NOMO-1 treated with DMSO at 0.1 percent for 48 hours (cell line): ENCODE measurements at regions not wholly inside any gene's neighbourhood (a gene's known extent, or its start where the extent isn't known, plus 50 kb on each side); places are given as distances from the start of the nearest gene placed in this dataset.
"Not testable (repeated sequence)": the region's sequence is repeated elsewhere in the genome, so short reads cannot be mapped to it uniquely, and the experiment has no call there.

Experiments used
- DNase-seq: peaks from one replicate; lab custom pipeline; 2025; ENCODE audit not compliant: unreplicated experiment; lab: John Stamatoyannopoulos, UW

DNA sequence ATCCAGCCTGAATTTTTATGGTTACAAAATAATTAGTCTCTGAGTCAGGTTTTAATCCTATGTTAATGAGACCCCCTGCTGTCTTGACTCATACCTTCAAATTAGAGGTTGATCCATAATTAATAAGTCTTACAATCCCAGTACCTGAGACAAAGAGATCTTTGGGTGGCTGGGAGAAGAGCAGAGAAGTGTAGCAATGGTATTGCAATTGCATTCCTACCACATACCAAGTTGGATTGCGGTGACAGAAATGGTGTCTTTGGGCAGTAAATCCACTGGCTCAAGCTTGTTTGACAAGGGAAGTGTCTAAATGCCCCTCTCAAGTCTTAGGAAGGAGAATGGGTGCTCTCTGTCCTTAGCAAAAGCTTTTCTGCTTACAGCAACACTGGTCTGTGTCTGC lies 150.4 kb downstream of the BTBD3 start:
- DNase-seq = no peak

GRCh38 chr20:12069181-12069580 lies 151.5 kb downstream of the BTBD3 start:
- no peak for DNase-seq

- DNase-seq = no peak
These were observed 154.7 kb downstream of the BTBD3 start for GRCh38 chr20:12072221-12072953.

DNA sequence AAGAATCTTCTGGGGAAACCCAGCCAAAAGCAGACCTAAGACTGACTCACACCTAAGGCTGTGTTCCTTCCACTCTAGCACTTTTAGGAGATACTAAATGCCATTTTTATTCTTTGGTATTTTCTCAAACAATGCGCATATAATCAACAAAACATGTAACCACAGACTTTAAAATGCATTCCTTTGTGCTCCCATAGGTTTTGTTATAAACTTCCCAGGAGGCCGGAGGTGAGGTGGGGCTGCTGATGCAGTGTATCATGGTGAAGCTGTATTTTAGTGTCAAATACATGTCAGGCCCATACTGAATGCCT lies 155.2 kb downstream of the BTBD3 start:
- DNase-seq = no peak

DNA sequence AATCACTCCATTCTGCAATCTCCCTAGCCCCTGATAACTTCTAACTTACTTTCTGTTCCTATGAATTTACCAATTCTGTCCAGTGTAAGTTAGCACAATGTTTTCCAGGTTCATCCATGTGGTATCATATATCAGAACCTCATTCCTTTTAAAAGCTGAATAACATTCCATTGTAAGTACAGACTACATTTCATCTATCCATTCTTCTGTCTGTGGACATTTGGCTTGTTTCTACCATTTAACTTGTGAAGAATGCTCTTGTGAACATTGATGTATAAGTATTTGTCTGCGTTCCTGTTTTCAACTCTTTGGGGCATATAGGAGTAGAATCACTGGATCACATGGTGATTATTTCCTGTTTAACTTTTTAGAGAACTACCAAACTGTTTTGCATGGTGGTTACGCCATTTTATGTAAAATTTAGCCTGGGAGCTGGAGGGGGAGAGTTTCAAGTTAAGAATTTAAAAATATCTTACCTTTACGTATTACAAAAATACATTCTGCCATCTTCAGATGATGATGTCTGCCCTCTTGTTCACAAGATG lies 156.5 kb downstream of the BTBD3 start:
- peak; percentile 28 for DNase-seq

DNA sequence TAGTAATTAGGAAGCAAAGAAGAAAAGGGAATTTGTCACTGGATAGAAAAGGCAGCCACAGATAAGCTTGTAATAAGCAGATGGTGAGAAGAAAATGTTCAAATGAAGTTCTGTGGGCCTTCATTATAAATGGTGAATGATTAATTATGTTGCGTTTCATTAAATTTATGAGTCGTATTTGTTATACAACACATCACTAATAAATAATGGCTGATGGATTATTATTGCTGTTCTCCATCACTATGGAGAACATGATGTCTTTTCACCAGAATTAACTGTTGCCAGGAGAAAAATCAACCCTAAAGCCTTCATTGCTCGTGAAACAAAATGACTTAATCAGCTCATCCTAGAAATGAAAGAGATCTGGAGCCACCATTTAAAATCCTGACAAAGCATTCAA lies 158.5 kb downstream of the BTBD3 start:
- DNase-seq = no peak

- no peak for DNase-seq
These were observed 160.2 kb downstream of the BTBD3 start for GRCh38 chr20:12077875-12078274.

- no peak for DNase-seq
These were observed 161.8 kb downstream of the BTBD3 start for GRCh38 chr20:12079490-12079889.

DNA sequence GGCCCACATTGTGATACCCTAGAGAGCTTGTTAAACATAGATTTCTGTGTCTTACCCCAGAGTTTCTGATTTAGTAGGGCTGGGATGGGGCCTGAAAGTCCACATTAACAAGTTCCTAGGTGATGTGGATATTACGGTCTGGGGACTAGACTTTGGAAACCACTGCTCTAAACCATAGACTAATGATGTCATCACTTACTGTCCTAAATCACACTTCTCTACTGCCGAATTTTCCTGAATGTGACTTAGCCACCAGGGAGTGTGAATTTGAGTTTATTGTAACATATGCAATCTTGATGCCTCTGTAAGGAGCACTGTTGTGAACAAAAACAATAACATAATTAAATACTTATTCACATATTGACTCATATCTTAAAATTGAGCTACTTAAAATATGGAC lies 165.6 kb downstream of the BTBD3 start:
- DNase-seq = no peak

GRCh38 chr20:12084482-12084881 lies 166.8 kb downstream of the BTBD3 start:
- DNase-seq = no peak

- DNase-seq = no peak
These were observed 168.7 kb downstream of the BTBD3 start for GRCh38 chr20:12086359-12086758.

DNA sequence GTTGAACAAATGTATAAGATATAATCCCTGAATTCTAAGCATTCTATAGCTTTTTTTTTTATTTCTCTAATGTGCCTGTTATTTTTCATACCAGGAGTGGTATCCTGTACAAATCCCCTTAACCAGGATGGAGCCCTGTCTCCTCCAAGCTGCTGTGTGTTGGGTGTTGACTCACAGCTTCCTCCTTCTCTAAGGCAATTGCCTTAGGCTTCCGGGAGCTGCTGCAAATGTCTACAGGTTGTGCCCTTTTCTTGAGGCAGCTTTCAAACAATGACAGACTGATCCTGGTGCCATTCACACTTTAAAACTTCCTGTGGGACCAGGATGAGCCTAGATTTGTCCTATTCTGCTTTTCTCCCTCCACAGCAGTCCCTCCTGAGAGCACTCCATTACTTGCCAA lies 173.2 kb downstream of the BTBD3 start:
- DNase-seq = peak; percentile 34

DNA sequence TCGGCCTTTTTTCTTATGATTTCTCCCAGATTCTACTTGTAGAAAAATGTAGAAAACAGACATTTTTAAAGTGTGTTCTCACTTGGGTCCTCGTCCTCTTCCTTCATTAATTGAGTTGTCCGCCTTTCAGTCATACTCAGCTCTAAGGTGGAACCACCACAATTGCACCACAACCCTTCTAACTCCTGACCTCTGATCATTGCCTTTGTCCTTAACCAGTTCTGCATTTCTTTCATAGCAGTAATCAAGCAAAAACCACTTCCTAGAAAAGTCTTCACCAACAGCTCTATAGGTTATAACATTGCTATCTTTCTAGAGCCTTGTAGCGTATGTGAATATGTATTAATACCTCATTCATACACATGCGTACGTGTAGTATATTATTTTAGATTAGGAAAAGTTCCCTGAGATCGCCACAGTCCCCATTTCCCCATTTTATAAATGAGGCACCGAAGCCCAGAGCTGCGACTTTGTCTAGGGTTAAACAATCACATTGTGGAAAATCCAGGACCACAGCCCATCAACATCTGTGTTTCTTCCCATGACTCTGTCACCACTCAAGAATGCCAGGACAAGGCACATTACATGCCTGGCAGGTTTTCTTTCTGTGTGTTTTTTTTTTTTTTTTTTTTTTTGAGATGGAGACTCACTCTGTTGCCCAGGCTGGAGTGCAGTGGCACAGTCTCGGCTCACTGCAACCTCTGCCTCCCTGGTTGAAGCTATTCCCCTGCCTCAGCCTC lies 175.5 kb downstream of the BTBD3 start:
- DNase-seq = peak; percentile 91

DNA sequence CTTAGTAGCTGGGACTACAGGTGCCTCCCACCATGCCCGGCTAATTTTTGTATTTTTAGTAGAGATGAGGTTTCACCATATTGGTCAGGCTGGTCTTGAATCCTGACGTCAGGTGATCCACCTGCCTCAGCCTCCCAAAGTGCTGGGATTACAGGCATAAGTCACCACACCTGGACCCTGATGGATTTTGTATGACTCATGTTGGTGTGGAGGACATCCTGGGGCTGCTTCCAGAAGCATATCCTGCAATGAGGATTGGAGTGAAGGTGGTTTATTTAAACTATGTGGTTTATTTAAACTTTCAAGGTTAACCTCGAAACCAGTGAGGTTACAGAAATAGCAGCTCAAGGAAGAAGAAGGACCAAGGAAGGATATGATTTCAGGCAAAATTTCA lies 176.1 kb downstream of the BTBD3 start:
- DNase-seq = not testable (repeated sequence)

GRCh38 chr20:12095180-12095920 lies 177.7 kb downstream of the BTBD3 start:
- no peak for DNase-seq

- no peak for DNase-seq
These were observed 180.7 kb downstream of the BTBD3 start for GRCh38 chr20:12098421-12098820.

DNA sequence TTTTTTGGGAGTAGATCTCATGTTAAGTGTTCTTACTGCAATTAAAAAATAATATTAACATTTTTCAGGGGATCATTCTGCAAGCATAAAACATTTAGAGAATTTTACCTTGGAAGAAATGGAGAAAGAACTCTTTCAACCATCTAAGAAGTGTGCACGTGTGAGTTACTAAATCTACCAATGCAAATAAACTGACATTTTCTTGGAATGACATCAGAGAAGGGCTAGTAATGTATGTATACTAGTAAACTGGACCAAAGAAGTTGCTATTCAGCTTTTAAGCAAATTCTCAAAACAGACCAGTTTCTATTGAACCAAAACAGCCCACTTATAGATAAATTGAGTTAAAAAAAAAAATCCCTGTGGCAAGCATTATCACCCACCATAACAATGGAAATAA lies 191.2 kb downstream of the BTBD3 start:
- no peak for DNase-seq

- DNase-seq = no peak
These were observed 192.6 kb downstream of the BTBD3 start for GRCh38 chr20:12110274-12110673.

DNA sequence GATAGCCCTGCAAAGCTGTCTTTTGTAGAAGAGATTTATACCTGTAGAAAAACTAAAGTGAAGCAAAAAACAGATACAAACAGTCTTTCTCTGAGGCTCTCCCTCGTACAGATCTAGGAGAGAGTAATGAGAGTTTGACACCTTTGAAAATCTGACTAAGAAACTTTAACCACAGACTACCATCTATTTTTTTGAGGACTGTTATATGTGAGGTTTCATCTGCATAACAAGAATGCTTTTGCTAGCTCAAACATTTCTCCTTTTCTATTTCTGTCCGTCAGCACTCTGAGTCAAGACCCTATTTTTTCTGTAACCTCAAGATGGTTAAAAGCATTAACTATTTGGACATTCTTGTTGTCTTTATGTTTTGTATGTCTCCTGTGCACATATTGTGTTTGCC lies 193.0 kb downstream of the BTBD3 start:
- peak; percentile 44 for DNase-seq

DNA sequence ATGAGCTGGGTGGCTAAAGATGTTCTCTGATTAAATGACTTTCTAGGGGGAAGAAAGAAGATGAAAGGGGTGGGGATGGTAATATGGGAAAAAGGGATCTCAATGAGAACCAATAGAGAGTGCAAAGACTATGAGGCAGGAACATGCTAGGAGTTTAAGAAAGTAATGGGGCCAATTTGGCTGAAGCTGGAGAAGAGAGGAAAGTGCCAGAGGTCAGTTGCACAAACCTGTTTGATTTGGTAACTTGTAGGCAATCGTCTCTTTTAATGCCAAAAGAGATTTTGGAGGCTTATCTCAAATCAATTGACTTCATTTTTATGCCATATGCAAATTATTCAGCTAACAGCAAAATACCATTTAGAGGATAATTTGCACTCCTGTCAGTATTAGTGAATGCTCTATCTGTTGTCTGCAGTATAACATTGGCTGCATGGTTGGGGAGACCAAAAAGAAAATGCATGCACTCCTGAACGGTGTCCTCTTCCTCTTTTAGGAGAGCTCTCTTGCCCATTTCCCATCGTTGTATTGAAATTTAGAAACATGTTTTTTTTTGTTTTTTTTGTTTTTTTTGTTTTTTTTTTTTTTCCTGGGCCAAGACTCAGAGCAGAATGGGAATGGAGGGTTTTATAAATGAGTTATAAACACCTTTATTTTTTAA lies 193.9 kb downstream of the BTBD3 start:
- DNase-seq = peak; percentile 49

DNA sequence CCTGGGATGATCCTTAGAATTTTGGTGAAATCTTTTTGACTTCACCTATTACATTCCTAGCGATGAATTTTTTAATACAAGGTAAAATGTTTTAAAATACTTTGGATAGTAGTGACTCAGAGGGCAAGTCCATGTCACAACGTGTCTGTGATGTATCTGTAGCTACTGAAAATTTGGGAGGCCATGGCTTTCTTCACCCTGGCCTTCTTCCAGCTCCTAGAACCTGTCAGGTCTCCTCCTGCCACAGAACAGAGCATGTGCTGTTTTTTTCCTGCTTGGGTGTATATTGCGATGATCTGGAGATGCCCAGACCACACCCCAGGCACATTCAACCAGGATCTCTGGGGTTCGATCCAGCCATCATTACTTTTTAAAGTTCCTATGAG lies 194.4 kb downstream of the BTBD3 start:
- DNase-seq = no peak
